ENCODE measurements at regions not wholly inside any gene's neighbourhood (a gene's known extent, or its start where the extent isn't known, plus 50 kb on each side); places are given as distances from the start of the nearest gene placed in this dataset.

GRCh38 chr3:34864011-34864410 lies 775.3 kb upstream of the ARPP21 start:
- TF ChIP-seq, protein P1, sequence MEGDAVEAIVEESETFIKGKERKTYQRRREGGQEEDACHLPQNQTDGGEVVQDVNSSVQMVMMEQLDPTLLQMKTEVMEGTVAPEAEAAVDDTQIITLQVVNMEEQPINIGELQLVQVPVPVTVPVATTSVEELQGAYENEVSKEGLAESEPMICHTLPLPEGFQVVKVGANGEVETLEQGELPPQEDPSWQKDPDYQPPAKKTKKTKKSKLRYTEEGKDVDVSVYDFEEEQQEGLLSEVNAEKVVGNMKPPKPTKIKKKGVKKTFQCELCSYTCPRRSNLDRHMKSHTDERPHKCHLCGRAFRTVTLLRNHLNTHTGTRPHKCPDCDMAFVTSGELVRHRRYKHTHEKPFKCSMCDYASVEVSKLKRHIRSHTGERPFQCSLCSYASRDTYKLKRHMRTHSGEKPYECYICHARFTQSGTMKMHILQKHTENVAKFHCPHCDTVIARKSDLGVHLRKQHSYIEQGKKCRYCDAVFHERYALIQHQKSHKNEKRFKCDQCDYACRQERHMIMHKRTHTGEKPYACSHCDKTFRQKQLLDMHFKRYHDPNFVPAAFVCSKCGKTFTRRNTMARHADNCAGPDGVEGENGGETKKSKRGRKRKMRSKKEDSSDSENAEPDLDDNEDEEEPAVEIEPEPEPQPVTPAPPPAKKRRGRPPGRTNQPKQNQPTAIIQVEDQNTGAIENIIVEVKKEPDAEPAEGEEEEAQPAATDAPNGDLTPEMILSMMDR (IDR thresholded peaks at IDR 0.05; ENCODE audit: low read depth, low read length, missing control alignments), result no peak
- H3K36me3 ChIP-seq (replicated peaks), result no peaks in the 10 kb centered on the region
- in situ Hi-C loops (cut with HindIII; ENCODE audit: low pct_ligation_motif_present, low sequenced_read_pairs), result no loop called here
- H3K27ac ChIP-seq, result no peak overlapping the region
- H3K4me3 ChIP-seq (ENCODE audit: low read depth, low read length), result no peak overlapping the region
- no peaks in the 10 kb centered on the region for H3K27me3 ChIP-seq (replicated peaks)
- DNase-seq, result peak; percentile 11

- no peak for DNase-seq
- TF ChIP-seq, protein P1 (IDR thresholded peaks at IDR 0.05; ENCODE audit: low read depth, low read length, missing control alignments), result no peak
- Histone ChIP-seq H3K4me3 (ENCODE audit: low read depth, low read length) (no peak overlapping the region), H3K27me3 (replicated peaks) (no peaks in the 10 kb centered on the region), H3K27ac (no peak overlapping the region), H3K36me3 (replicated peaks) (no peaks in the 10 kb centered on the region)
- in situ Hi-C loops (cut with HindIII; ENCODE audit: low pct_ligation_motif_present, low sequenced_read_pairs), result no loop called here
These were observed 774.0 kb upstream of the ARPP21 start for GRCh38 chr3:34865346-34865745.

- DNase-seq, result no peak
- H3K4me3 ChIP-seq (ENCODE audit: low read depth, low read length), result no peak overlapping the region
- no peak overlapping the region for H3K27ac ChIP-seq
- in situ Hi-C loops (cut with HindIII; ENCODE audit: low pct_ligation_motif_present, low sequenced_read_pairs), result no loop called here
- TF ChIP-seq, protein P1 (IDR thresholded peaks at IDR 0.05; ENCODE audit: low read depth, low read length, missing control alignments), result no peak
- no peaks in the 10 kb centered on the region for H3K27me3 ChIP-seq (replicated peaks)
- H3K36me3 ChIP-seq (replicated peaks), result no peaks in the 10 kb centered on the region
These were observed 770.4 kb upstream of the ARPP21 start for GRCh38 chr3:34868935-34869334.

DNA sequence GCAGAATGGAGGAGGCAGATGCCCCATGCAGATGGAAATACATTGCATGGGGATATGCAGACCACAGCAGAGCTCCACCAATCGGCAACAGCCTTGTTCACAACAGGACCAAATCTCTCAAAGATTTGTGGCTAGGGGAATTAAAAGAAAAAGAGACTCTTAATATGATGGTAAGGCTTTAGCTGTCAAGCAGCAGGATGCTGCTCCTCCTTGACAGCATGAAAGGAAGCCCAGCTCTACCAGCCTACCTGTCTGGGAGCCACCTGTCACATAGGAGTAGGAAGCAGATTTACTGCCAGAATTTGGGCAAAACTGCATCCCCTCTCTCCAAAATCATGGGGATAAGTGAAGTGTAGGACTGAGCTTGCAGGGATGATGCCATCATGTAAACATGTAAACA lies 769.6 kb upstream of the ARPP21 start:
- in situ Hi-C loops (cut with HindIII; ENCODE audit: low pct_ligation_motif_present, low sequenced_read_pairs), result no loop called here
- Histone ChIP-seq H3K36me3 (replicated peaks) (no peaks in the 10 kb centered on the region), H3K27ac (no peak overlapping the region), H3K4me3 (ENCODE audit: low read depth, low read length) (no peak overlapping the region), H3K27me3 (replicated peaks) (no peaks in the 10 kb centered on the region)
- no peak for DNase-seq
- TF ChIP-seq, protein P1 (IDR thresholded peaks at IDR 0.05; ENCODE audit: low read depth, low read length, missing control alignments), result no peak

GRCh38 chr3:34872406-34872805 lies 766.9 kb upstream of the ARPP21 start:
- no peaks in the 10 kb centered on the region for H3K36me3 ChIP-seq (replicated peaks)
- in situ Hi-C loops (cut with HindIII; ENCODE audit: low pct_ligation_motif_present, low sequenced_read_pairs), result no loop called here
- TF ChIP-seq, protein P1 (IDR thresholded peaks at IDR 0.05; ENCODE audit: low read depth, low read length, missing control alignments), result no peak

DNA sequence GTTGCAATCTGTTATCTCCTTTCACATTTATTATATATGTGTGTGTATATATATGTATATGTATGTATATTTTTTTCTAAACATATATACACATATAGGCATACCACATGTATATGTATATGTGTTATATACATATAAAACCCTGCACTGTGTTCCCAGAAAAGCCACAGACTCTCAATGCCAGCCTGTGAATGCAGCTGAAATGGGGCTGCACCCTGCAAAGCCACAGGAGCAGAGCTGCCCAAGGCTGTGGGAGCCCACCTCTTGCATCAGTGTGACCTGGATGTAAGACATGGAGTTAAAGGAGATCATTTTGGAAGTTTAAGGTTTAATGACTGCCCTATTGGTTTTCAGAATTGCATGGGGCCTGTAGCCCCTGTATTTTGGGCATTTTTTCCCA lies 762.3 kb upstream of the ARPP21 start:
- in situ Hi-C loops (cut with HindIII; ENCODE audit: low pct_ligation_motif_present, low sequenced_read_pairs), result no loop called here
- TF ChIP-seq, protein P1 (IDR thresholded peaks at IDR 0.05; ENCODE audit: low read depth, low read length, missing control alignments), result no peak
- no peaks in the 10 kb centered on the region for H3K27me3 ChIP-seq (replicated peaks)
- no peak for DNase-seq
- H3K4me3 ChIP-seq (ENCODE audit: low read depth, low read length), result no peak overlapping the region
- no peaks in the 10 kb centered on the region for H3K36me3 ChIP-seq (replicated peaks)
- H3K27ac ChIP-seq, result no peak overlapping the region

More at GRCh38 chr3:34872406-34872805, 766.9 kb upstream of the ARPP21 start:
- Histone ChIP-seq H3K27ac (no peak overlapping the region), H3K4me3 (ENCODE audit: low read depth, low read length) (no peak overlapping the region), H3K27me3 (replicated peaks) (no peaks in the 10 kb centered on the region)
- DNase-seq, result no peak

All from brain microvascular endothelial cell (primary cell).